ENCODE measurements at regions not wholly inside any gene's neighbourhood (a gene's known extent, or its start where the extent isn't known, plus 50 kb on each side); places are given as distances from the start of the nearest gene placed in this dataset.

DNA sequence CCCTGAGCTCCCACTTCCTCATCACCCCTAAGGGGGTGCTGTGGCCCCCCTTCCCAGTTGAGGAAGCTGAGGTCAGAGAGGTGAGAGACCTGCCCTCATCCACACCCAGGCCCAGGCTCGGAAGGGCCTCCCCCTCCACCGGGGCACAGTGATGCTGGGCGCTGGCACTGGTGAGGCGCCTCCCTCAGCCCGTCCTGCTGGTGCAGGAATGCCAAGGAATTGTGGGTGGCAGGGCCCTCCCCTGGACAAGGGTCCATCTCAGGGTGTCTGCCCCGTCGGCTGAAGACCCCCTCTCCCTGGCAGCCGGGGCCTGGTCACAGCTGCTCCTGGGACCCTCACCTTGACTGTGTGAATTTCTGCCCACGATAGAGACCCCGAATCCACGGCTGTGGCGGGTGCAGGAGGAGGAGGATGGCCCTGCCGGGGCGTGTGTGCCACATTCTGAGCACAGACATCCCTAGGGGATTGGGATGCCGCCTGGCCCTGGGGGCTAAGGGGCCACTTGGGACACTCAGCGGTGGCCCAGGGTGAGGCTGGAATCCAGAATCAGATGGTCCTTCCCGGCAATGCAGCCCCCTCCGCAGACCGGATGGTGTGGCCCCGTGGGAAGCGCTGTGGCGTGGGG, 70.2 kb upstream of the GATA5 start:
- DNase-seq: no peak

- no peak for DNase-seq
These were observed 70.8 kb upstream of the GATA5 start for GRCh38 chr20:62546606-62547005.

GRCh38 chr20:62547364-62547763, 71.6 kb upstream of the GATA5 start:
- DNase-seq: no peak

GRCh38 chr20:62548471-62548870, 72.7 kb upstream of the GATA5 start:
- no peak for DNase-seq

GRCh38 chr20:62549029-62549428, 73.2 kb upstream of the GATA5 start:
- no peak for DNase-seq

- DNase-seq: no peak
These were observed 73.8 kb upstream of the GATA5 start for GRCh38 chr20:62549499-62550086.

GRCh38 chr20:62550087-62550632, 74.4 kb upstream of the GATA5 start:
- DNase-seq: no peak

DNA sequence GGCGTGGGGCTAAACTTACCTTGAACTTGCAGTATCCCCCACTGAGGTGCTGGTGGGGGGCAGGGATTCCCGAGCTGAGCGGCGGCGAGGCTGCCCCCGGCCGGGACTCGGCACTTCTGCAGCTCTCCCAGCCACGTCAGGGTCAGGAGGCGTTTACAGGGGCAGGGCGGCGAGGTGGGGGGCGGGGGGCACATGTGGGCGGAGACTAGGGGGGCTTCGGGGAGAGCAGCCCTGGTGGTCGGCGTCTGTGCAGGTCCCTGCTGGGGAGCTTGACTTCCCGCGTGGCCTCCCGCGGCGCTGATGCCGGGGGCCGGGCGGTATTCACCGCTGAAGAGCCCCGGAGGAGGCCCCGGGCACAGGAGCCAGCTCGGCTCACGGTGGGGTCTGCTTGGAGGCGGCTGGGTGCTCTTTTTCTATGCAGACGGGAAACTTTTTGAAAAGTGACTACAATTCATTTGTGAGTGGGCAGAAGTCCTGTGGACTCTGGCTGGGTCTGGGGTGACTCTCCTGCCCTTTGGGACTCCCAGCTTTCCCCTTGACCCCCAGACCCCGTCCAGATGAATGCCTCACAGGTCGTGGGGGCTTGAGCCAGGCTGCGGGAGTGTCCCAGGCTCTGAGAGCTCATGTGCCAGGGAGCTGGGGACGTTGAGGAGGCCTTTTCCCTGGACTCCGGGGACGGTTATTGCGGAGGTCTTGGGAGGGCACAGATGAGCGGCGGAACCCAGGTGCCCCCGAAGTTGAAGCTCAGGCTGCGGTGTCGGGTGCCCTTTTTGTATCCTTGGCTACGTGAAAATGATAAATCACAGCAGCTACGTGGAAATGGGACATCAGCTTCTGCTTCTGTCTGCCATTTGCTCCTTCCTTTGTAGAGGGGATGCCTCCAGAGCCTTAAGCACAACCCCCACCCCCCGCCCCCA, 75.9 kb upstream of the GATA5 start:
- no peak for DNase-seq

- no peak for DNase-seq
These were observed 76.8 kb upstream of the GATA5 start for GRCh38 chr20:62552613-62553012.

DNA sequence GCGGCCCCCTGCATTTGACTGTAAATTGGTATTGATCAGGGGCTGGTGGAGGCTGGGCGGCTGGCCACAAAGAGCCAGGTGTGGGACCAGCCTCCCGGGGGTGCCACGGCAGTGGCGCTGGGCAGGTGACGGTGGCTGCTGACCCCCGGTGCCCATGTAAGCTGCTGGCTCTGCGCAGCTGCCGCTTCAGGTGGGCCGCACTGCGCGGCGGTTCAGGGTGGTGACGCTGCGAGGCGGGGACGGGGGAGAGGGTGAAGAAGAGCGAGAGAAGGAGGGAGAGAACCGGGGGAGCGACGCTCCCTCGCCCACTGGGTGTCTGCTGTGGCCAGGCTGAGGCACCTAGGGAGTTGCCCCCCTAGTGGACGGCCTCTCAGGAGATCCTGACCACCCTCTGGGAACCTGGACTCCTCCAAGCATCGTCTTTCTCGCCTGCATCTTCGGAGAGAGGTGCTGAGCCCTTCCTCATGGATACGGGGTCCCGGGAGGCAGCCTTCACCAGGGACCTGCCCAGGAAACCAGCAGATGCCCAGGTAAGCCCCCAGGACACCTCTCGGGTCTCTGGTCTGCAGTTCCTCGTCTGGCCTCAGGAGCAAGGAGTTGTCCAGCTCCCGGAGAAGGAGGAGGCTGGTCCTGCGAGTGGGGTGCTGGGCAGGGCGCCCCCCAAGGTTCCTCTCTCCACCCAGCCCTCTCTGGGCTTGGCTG, 77.5 kb upstream of the GATA5 start:
- DNase-seq: no peak

DNA sequence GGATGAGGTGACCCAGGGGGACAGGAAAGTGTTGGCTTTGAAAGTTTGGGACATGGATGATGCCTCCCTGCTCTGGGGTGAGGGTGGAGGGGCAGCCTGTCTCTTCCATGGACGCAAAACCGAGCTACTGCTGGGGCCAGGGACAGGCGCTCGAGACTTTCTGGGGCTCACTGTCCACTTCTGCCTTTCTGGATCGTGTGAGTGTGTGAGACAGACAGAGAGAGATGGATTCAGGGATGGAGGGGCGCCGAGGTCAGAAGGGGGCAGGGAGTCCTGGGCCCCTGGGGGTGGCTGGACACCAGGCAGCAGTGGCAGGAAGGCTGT, 78.0 kb upstream of the GATA5 start:
- DNase-seq: no peak

DNA sequence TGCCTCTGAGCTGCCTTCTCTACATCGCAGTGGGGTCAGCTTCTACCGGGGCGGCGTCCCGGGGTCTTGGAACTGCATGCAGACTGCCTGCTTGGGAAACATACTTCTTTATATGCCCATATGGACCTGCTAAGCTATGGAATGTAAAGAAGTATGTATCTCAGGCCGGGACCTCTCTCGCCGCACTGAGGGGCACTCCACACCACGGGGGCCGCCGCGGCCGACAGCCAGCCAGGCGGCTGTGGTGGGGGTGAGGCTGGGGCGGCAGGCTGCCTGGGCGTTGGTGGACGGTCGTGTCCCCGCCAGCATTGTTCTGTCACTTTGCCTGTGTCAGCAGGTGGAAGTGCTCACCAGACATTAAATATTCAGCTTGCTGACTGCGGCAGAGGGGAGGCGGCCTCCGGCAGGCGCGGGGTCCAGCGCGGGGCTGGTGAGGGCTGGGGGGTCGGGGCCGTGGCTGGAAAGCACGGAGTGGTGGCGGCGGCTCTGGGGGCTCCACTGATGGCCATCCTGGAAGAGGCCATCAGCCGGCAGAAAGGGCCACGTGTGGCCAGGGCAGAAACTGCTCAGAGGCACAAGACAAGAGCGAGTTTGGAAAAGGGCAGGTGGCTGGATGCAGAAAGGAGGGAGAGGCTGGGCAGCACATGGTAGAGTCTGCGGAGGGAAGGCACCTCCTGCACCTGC, 78.6 kb upstream of the GATA5 start:
- no peak for DNase-seq

DNA sequence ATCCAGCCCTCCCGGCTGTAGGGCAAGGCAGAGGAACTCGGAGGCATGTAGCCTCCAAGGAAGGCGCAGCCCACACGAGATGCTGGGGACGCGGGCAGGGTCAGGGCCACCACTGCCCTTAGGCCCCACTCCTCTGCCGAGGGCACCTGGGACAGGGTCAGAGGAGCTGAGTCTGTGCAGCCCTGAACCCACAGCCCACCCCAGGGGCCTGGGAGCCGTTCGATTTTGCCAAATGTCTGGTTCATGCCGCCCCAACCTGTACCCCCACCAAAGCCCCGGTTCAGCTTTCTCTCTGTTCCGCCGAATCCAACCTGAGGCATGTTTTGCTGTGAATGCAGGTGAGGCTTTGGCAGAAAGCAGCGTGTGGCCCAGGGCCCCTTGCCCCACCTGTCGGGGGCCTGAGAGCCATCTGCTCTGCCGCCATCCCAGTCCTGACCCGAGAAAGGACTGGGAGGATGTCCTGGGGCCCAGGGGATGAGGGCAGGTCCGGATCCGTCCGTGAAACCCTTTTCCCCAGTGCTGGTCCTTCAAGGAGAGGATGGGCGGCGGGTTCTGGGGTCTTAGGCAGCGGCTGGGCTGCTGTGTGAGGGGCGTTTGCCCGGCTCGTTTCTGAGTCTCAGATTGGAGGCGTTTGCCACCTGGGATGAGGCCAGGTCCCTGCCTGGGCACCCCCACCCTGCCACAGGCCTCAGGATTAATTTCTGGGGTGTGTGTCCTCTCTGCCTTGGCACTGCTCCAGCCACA, 79.3 kb upstream of the GATA5 start:
- DNase-seq: no peak

- DNase-seq: no peak
These were observed 80.0 kb upstream of the GATA5 start for GRCh38 chr20:62555642-62556420.

- DNase-seq: no peak
These were observed 81.7 kb upstream of the GATA5 start for GRCh38 chr20:62557462-62557861.

DNA sequence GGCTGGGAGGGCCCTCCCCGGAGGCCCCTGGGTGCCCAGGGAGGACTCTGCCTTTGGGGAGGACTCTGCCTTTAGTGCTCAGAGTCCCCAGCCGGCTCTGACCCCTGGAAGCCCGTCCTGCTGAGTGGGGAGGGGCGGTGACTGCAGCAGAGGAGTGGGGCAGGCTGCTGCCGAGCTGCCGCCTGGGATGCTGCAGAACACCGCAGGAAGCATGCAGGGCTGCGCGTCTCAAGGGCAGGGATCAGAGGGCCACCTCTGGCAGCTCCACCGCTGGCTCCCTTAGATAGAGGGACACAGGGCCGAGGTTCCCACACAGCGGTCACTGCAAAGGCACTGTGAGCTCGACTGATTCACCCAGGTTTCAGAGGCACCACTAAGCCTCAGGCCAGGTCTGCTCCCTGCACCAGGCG, 82.2 kb upstream of the GATA5 start:
- no peak for DNase-seq

- DNase-seq: no peak
These were observed 83.0 kb upstream of the GATA5 start for GRCh38 chr20:62558779-62559178.

DNA sequence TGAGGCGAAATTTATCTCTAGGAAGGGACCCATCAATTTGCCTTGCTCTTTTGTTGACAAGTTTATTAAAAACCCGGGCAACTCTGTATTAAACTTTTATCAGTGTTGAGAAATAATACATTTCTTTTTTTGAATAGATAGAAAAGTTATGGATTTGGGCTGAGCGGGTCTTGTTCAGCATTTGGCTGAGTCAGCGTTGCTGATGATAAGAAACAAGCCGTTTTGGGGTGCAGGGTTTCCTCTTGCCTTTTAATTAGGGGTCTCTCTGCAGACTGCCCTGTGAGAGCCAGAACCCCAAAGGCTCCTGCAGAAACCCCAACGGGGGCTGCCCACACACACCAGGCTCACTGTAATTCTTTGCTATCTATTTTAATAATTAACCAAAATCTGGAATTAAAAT, 82.1 kb upstream of the SLCO4A1 start:
- DNase-seq: no peak

GRCh38 chr20:62561182-62561581, 81.1 kb upstream of the SLCO4A1 start:
- no peak for DNase-seq

- DNase-seq: no peak
These were observed 80.4 kb upstream of the SLCO4A1 start for GRCh38 chr20:62561948-62562347.

DNA sequence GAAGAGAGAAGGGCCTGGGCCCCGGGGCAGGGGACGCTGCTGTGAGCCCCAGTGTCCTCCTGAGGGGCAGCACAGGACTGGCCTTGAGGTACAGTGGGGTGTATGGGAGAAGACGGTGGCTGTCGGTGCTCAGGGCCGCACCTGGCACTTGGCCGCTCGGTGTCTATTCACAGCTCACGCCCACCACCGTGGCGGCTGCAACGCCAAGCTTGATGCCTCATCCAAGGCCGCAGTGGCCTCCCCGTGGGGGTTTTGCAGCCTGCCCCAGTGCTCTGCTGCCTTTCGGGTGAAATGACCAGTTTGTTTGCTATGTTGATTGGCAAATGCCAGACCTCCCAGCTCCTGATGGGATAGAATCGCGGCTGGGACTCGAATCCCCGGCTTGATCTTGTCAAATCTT, 79.5 kb upstream of the SLCO4A1 start:
- DNase-seq: no peak

All from SW 1271 (cell line).